DND-41 (cell line): ENCODE measurements at regions not wholly inside any gene's neighbourhood (a gene's known extent, or its start where the extent isn't known, plus 50 kb on each side); places are given as distances from the start of the nearest gene placed in this dataset.

Experiments
- CTCF ChIP-seq: IDR thresholded peaks from 2 replicates; pipeline ENCODE4 v1.5.1; 2012; ENCODE audit warnings: borderline replicate concordance, low read length, moderate library complexity, mild to moderate bottlenecking; ENCODE audit not compliant: poor library complexity, severe bottlenecking; ENCODE audit errors: extremely low read depth
- EZH2 ChIP-seq: IDR thresholded peaks from 3 replicates; pipeline ENCODE4 v1.6.1; 2012; ENCODE audit warnings: borderline replicate concordance, low read depth, mild to moderate bottlenecking, moderate library complexity, low read length, inconsistent platforms; ENCODE audit not compliant: severe bottlenecking

- TF ChIP-seq CTCF (no peak), EZH2 (no peak)
Measured at GRCh38 chr15:38701149-38701548, 136.5 kb upstream of the RASGRP1 start.
